ENCODE measurements at regions not wholly inside any gene's neighbourhood (a gene's known extent, or its start where the extent isn't known, plus 50 kb on each side); places are given as distances from the start of the nearest gene placed in this dataset.

- Histone ChIP-seq H3K27me3 (no peaks in the 10 kb centered on the region), H3K4me1 (ENCODE audit: low read depth) (no peaks in the 10 kb centered on the region), H3K27ac (no peak overlapping the region), H3K9me3 (ENCODE audit: low read depth) (no peaks in the 10 kb centered on the region), H3K36me3 (no peaks in the 10 kb centered on the region), H3K4me3 (no peak overlapping the region)
- DNase-seq (ENCODE audit: low read depth in 1 of 2, low spot score in 1 of 2) = peak; percentile 9 to 23
- TF ChIP-seq, protein P1, sequence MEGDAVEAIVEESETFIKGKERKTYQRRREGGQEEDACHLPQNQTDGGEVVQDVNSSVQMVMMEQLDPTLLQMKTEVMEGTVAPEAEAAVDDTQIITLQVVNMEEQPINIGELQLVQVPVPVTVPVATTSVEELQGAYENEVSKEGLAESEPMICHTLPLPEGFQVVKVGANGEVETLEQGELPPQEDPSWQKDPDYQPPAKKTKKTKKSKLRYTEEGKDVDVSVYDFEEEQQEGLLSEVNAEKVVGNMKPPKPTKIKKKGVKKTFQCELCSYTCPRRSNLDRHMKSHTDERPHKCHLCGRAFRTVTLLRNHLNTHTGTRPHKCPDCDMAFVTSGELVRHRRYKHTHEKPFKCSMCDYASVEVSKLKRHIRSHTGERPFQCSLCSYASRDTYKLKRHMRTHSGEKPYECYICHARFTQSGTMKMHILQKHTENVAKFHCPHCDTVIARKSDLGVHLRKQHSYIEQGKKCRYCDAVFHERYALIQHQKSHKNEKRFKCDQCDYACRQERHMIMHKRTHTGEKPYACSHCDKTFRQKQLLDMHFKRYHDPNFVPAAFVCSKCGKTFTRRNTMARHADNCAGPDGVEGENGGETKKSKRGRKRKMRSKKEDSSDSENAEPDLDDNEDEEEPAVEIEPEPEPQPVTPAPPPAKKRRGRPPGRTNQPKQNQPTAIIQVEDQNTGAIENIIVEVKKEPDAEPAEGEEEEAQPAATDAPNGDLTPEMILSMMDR (IDR thresholded peaks at IDR 0.05; ENCODE audit: low read depth, low read length) = no peak
Observed at GRCh38 chr6:156557251-156557910, 219.8 kb upstream of the ARID1B start.

DNA sequence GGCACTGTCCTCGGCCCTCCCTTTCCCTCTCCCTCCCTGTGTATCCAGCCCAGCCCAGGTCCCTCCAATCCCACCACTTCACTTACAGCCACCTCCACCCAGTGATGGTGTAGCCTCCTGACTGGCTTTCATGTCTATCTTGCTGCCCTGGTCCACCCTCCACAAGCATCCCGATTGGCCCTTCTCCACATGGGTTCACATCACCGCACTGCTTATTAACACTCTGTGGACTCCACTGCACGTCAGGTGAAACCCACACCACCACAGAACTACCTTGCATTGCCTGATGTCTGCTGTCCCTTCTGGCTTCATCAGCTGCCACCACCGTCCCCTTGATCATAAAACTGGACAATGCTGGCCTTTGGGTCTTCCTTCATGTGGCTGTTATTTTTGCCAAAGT, 220.4 kb upstream of the ARID1B start:
- H3K9me3 ChIP-seq (ENCODE audit: low read depth) = no peaks in the 10 kb centered on the region
- H3K27me3 ChIP-seq = no peaks in the 10 kb centered on the region
- no peak for DNase-seq (ENCODE audit: low read depth in 1 of 2, low spot score in 1 of 2)
- H3K4me1 ChIP-seq (ENCODE audit: low read depth) = no peaks in the 10 kb centered on the region
- H3K36me3 ChIP-seq = no peaks in the 10 kb centered on the region
- TF ChIP-seq, protein P1 (IDR thresholded peaks at IDR 0.05; ENCODE audit: low read depth, low read length) = no peak
- no peak overlapping the region for H3K4me3 ChIP-seq
- H3K27ac ChIP-seq = no peak overlapping the region

- Histone ChIP-seq H3K4me3 (no peak overlapping the region), H3K4me1 (ENCODE audit: low read depth) (no peaks in the 10 kb centered on the region), H3K27ac (no peak overlapping the region), H3K9me3 (ENCODE audit: low read depth) (no peaks in the 10 kb centered on the region), H3K27me3 (no peaks in the 10 kb centered on the region), H3K36me3 (no peaks in the 10 kb centered on the region)
- TF ChIP-seq, protein P1 (IDR thresholded peaks at IDR 0.05; ENCODE audit: low read depth, low read length) = no peak
- no peak for DNase-seq (ENCODE audit: low read depth in 1 of 2, low spot score in 1 of 2)
Observed at GRCh38 chr6:156555116-156555515, 222.1 kb upstream of the ARID1B start.

- Histone ChIP-seq H3K9me3 (ENCODE audit: low read depth) (no peaks in the 10 kb centered on the region), H3K36me3 (no peaks in the 10 kb centered on the region), H3K4me1 (ENCODE audit: low read depth) (no peaks in the 10 kb centered on the region), H3K4me3 (no peak overlapping the region), H3K27me3 (no peaks in the 10 kb centered on the region), H3K27ac (no peak overlapping the region)
- TF ChIP-seq, protein P1 (IDR thresholded peaks at IDR 0.05; ENCODE audit: low read depth, low read length) = no peak
- DNase-seq (ENCODE audit: low read depth in 1 of 2, low spot score in 1 of 2) = no peak
Observed at GRCh38 chr6:156554160-156554559, 223.0 kb upstream of the ARID1B start.

GRCh38 chr6:156552849-156553248, 224.3 kb upstream of the ARID1B start:
- Histone ChIP-seq H3K27me3 (no peaks in the 10 kb centered on the region), H3K4me3 (no peak overlapping the region), H3K9me3 (ENCODE audit: low read depth) (no peaks in the 10 kb centered on the region), H3K4me1 (ENCODE audit: low read depth) (no peaks in the 10 kb centered on the region), H3K27ac (no peak overlapping the region), H3K36me3 (no peaks in the 10 kb centered on the region)
- no peak for DNase-seq (ENCODE audit: low read depth in 1 of 2, low spot score in 1 of 2)
- TF ChIP-seq, protein P1 (IDR thresholded peaks at IDR 0.05; ENCODE audit: low read depth, low read length) = no peak
